Endodermal cell (in vitro differentiated cells): ENCODE measurements at regions not wholly inside any gene's neighbourhood (a gene's known extent, or its start where the extent isn't known, plus 50 kb on each side); places are given as distances from the start of the nearest gene placed in this dataset.

Experiments
- DNase-seq: peaks from one replicate; pipeline ENCODE4 v3.0.0-alpha.2; 2017
- H3K27ac ChIP-seq: 2 replicates; pipeline ENCODE4 v1.5.1; 2013; ENCODE audit warnings: mild to moderate bottlenecking, low read depth, low read length, moderate library complexity
- H3K27me3 ChIP-seq: 2 replicates; pipeline ENCODE4 v1.6.1; 2013; ENCODE audit warnings: mild to moderate bottlenecking, low read length, moderate library complexity; ENCODE audit not compliant: insufficient read depth, control insufficient read depth, poor library complexity, severe bottlenecking
- H3K36me3 ChIP-seq: 2 replicates; pipeline ENCODE4 v1.7.0; 2013; ENCODE audit warnings: mild to moderate bottlenecking, low read length, moderate library complexity; ENCODE audit not compliant: control insufficient read depth, insufficient read depth
- H3K4me1 ChIP-seq: one replicate; pipeline ENCODE4 v1.7.0; 2013; ENCODE audit warnings: low read length; ENCODE audit not compliant: control insufficient read depth, insufficient read depth
- H3K4me3 ChIP-seq: 2 replicates; pipeline ENCODE4 v1.5.1; 2013; ENCODE audit warnings: mild to moderate bottlenecking, low read length, moderate library complexity
- H3K9ac ChIP-seq: 2 replicates; pipeline ENCODE4 v1.6.1; 2013; ENCODE audit warnings: mild to moderate bottlenecking, low read length, moderate library complexity; ENCODE audit not compliant: poor library complexity, severe bottlenecking; ENCODE audit errors: extremely low read depth
- H3K9me3 ChIP-seq: 2 replicates; pipeline ENCODE4 v1.6.1; 2013; ENCODE audit warnings: mild to moderate bottlenecking, low read length, moderate library complexity; ENCODE audit not compliant: control insufficient read depth
- H3K27ac Mint-ChIP-seq: 2 replicates; pipeline ENCODE4 v1.8.0; 2020; ENCODE audit warnings: mixed read lengths
- H3K27me3 Mint-ChIP-seq: 2 replicates; pipeline ENCODE4 v1.8.0; 2021; ENCODE audit warnings: mild to moderate bottlenecking, mixed read lengths; ENCODE audit not compliant: insufficient read depth
- H3K36me3 Mint-ChIP-seq: 2 replicates; pipeline ENCODE4 v1.8.0; 2020; ENCODE audit warnings: low read depth, mixed read lengths
- H3K4me1 Mint-ChIP-seq: 2 replicates; pipeline ENCODE4 v1.8.0; 2020; ENCODE audit warnings: mixed read lengths
- H3K4me3 Mint-ChIP-seq: 2 replicates; pipeline ENCODE4 v1.8.0; 2020; ENCODE audit warnings: mild to moderate bottlenecking, moderate library complexity, mixed read lengths
- H3K9me3 Mint-ChIP-seq: 2 replicates; pipeline ENCODE4 v1.8.0; 2020; ENCODE audit warnings: mild to moderate bottlenecking, mixed read lengths
- CTCF ChIP-seq: fragments of 200-600 bp; sonication (generic); conservative IDR thresholded peaks from 2 replicates; pipeline ENCODE4 v1.5.0; 2021; ENCODE audit warnings: antibody characterized with exemption, mild to moderate bottlenecking
- WGBS, 2 experiments: methylation state at CpG; one replicate each; pipeline versions ENCODE4 v1.1.5 to v1.1.7; 2013; ENCODE audit warnings: missing lambda C conversion rate in 2 of 2, mixed read lengths in 1 of 2; ENCODE audit not compliant: insufficient coverage in 1 of 2, insufficient read length in 1 of 2; 5-methylcytosine and 5-hydroxymethylcytosine counted together

- Histone ChIP-seq H3K4me3 (no peak overlapping the region), H3K27ac (no peak overlapping the region), H3K9me3 (no peaks in the 10 kb centered on the region), H3K9ac (no peak overlapping the region), H3K4me1 (no peaks in the 10 kb centered on the region), H3K36me3 (no peaks in the 10 kb centered on the region), H3K27me3 (no peaks in the 10 kb centered on the region)
- no peaks in the 10 kb centered on the region for H3K4me1 Mint-ChIP-seq
- WGBS, 2 experiments: 88 to 96% methylated on average over 6 of the region's 6 CpGs
- H3K27me3 Mint-ChIP-seq: peaks cover 2% of the 10 kb centered on the region
- no peak for DNase-seq
- no peak overlapping the region for H3K27ac Mint-ChIP-seq
- no peak for TF ChIP-seq CTCF
- H3K36me3 Mint-ChIP-seq: no peaks in the 10 kb centered on the region
- no peak overlapping the region for H3K4me3 Mint-ChIP-seq
- no peaks in the 10 kb centered on the region for H3K9me3 Mint-ChIP-seq
Measured at GRCh38 chr12:114884575-114884974, 200.6 kb upstream of the TBX3 start.

GRCh38 chr12:114882083-114882482 is 198.1 kb upstream of the TBX3 start:
- Mint-ChIP-seq H3K4me3 (no peak overlapping the region), H3K4me1 (no peaks in the 10 kb centered on the region), H3K36me3 (no peaks in the 10 kb centered on the region), H3K27me3 (peaks cover 2% of the 10 kb centered on the region), H3K27ac (no peak overlapping the region), H3K9me3 (no peaks in the 10 kb centered on the region)
- DNase-seq: no peak
- Histone ChIP-seq H3K4me1 (no peaks in the 10 kb centered on the region), H3K9ac (no peak overlapping the region), H3K36me3 (no peaks in the 10 kb centered on the region), H3K27ac (no peak overlapping the region), H3K9me3 (no peaks in the 10 kb centered on the region), H3K4me3 (no peak overlapping the region), H3K27me3 (no peaks in the 10 kb centered on the region)
- no peak for TF ChIP-seq CTCF
- 83 to 97% methylated on average over 2 to 4 of the region's 4 CpGs for WGBS, 2 experiments

- DNase-seq: no peak
- Mint-ChIP-seq H3K4me3 (no peak overlapping the region), H3K27me3 (no peaks in the 10 kb centered on the region), H3K4me1 (no peaks in the 10 kb centered on the region), H3K27ac (no peak overlapping the region), H3K36me3 (no peaks in the 10 kb centered on the region), H3K9me3 (no peaks in the 10 kb centered on the region)
- no peaks in the 10 kb centered on the region for H3K27me3 ChIP-seq
- H3K4me3 ChIP-seq: no peak overlapping the region
- H3K4me1 ChIP-seq: no peaks in the 10 kb centered on the region
- no peak overlapping the region for H3K9ac ChIP-seq
- no peaks in the 10 kb centered on the region for H3K36me3 ChIP-seq
- WGBS, 2 experiments: 87 to 100% methylated on average over 2 to 4 of the region's 4 CpGs
- H3K9me3 ChIP-seq: no peaks in the 10 kb centered on the region
- H3K27ac ChIP-seq: no peak overlapping the region
- TF ChIP-seq CTCF: no peak
Measured at GRCh38 chr12:114879354-114879753, 195.4 kb upstream of the TBX3 start.
